H1 (cell line): ENCODE measurements at regions not wholly inside any gene's neighbourhood (a gene's known extent, or its start where the extent isn't known, plus 50 kb on each side); places are given as distances from the start of the nearest gene placed in this dataset.

ENCODE experiments used
- CTCF ChIA-PET: fragments of 300-600 bp; sonication (Branson Sonifier 250); formaldehyde crosslinking; loops from one replicate; lab custom pipeline; 2021; ENCODE audit not compliant: partially characterized antibody; lab: Charles Lee
- POLR2A ChIA-PET: fragments of 300-600 bp; sonication (Branson Sonifier 250); formaldehyde crosslinking; loops from one replicate; lab custom pipeline; 2021; ENCODE audit warnings: inconsistent platforms; ENCODE audit not compliant: partially characterized antibody; lab: Charles Lee
- DNase-seq, 2 experiments: peaks; one replicate each; pipeline versions ENCODE4 v3.0.0 to v3.0.0-alpha.2; 2010 to 2022; ENCODE audit warnings: low spot score in 2 of 2, low read depth in 1 of 2, mixed read lengths in 1 of 2
- FAIRE-seq: peaks from 2 replicates; lab custom pipeline; 2011; peaks lifted over from hg19 to GRCh38; lab: Jason Lieb, UNC
- H2AFZ ChIP-seq: 2 replicates; pipeline ENCODE4 v1.8.1; 2012; ENCODE audit warnings: low read length, inconsistent platforms
- H2AK5ac ChIP-seq: 2 replicates; pipeline ENCODE4 v1.6.1; 2013; ENCODE audit warnings: low read depth, low read length
- H2BK120ac ChIP-seq: replicated peaks from 2 replicates; pipeline ENCODE3; 2013; ENCODE audit warnings: low read depth, low read length, inconsistent platforms
- H2BK12ac ChIP-seq: 2 replicates; pipeline ENCODE4 v1.6.1; 2013; ENCODE audit warnings: low read depth, low read length
- H2BK15ac ChIP-seq: 2 replicates; pipeline ENCODE4 v1.6.1; 2013; ENCODE audit warnings: low read length
- H2BK20ac ChIP-seq: 2 replicates; pipeline ENCODE4 v1.6.1; 2013; ENCODE audit warnings: low read length
- H2BK5ac ChIP-seq: 2 replicates; pipeline ENCODE4 v1.6.1; 2013; ENCODE audit warnings: low read depth, low read length
- H3K14ac ChIP-seq: 2 replicates; pipeline ENCODE4 v1.6.1; 2013; ENCODE audit warnings: inconsistent platforms; ENCODE audit not compliant: insufficient read length
- H3K18ac ChIP-seq: 2 replicates; pipeline ENCODE4 v1.6.1; 2013; ENCODE audit warnings: low read length; ENCODE audit errors: extremely low read depth
- H3K23ac ChIP-seq: 2 replicates; pipeline ENCODE4 v1.6.1; 2013; ENCODE audit warnings: inconsistent platforms; ENCODE audit not compliant: insufficient read length
- H3K23me2 ChIP-seq: 2 replicates; pipeline ENCODE4 v1.6.1; 2013; ENCODE audit warnings: low read depth, low read length
- H3K27ac ChIP-seq: 2 replicates; pipeline ENCODE4 v1.6.1; 2011; ENCODE audit warnings: low read depth, low read length, inconsistent platforms
- H3K27me3 ChIP-seq, 4 experiments: replicated peaks in 1 of 4; 1 replicate in 1 of 4; 2 replicates in 3 of 4; pipeline versions ENCODE4 v1.6.1 to v1.8.1; 2011 to 2013; ENCODE audit warnings: low read length in 3 of 4, mild to moderate bottlenecking in 3 of 4, inconsistent platforms in 2 of 4, mixed read lengths in 2 of 4, moderate library complexity in 1 of 4; ENCODE audit not compliant: control insufficient read depth in 3 of 4, insufficient read depth in 3 of 4; ENCODE audit errors: extremely low read depth in 1 of 4
- H3K36me3 ChIP-seq, 4 experiments: 2 replicates each; pipeline versions ENCODE4 v1.6.1 to v1.8.1; 2011 to 2013; ENCODE audit warnings: mild to moderate bottlenecking in 4 of 4, low read length in 3 of 4, moderate library complexity in 2 of 4, control low read depth in 1 of 4, inconsistent platforms in 1 of 4; ENCODE audit not compliant: insufficient read depth in 4 of 4, control insufficient read depth in 2 of 4
- H3K4ac ChIP-seq: replicated peaks from 2 replicates; pipeline ENCODE3; 2013; ENCODE audit warnings: low read length, low read depth, mixed read lengths, inconsistent platforms; ENCODE audit not compliant: insufficient read length
- H3K4me1 ChIP-seq, 4 experiments: replicated peaks in 1 of 4; 1 replicate in 1 of 4; 2 replicates in 3 of 4; pipeline versions ENCODE4 v1.6.1 to v1.8.1; 2011 to 2013; ENCODE audit warnings: low read length in 3 of 4, inconsistent platforms in 2 of 4, mixed read lengths in 1 of 4; ENCODE audit not compliant: insufficient read depth in 4 of 4, control insufficient read depth in 3 of 4
- H3K4me2 ChIP-seq, 2 experiments: 2 replicates each; pipeline versions ENCODE4 v1.6.1 to v1.8.1; 2011 to 2013; ENCODE audit warnings: low read depth in 2 of 2, low read length in 2 of 2, control low read depth in 1 of 2, inconsistent platforms in 1 of 2, mild to moderate bottlenecking in 1 of 2; ENCODE audit not compliant: insufficient read depth in 1 of 2
- H3K4me3 ChIP-seq, 4 experiments: fragments of 200-600, 300-600 bp in 1 of 4; sonication (generic), shearing (Covaris generic), sonication (Bioruptor Twin) in 1 of 4; 2 replicates each; pipeline versions ENCODE4 v1.5.1 to v1.8.1; 2011 to 2016; ENCODE audit warnings: low read length in 4 of 4, low read depth in 3 of 4, control low read depth in 2 of 4, inconsistent platforms in 2 of 4, mild to moderate bottlenecking in 2 of 4, mixed read lengths in 1 of 4, moderate library complexity in 1 of 4; ENCODE audit not compliant: insufficient read depth in 2 of 4; ENCODE audit errors: extremely low read depth in 1 of 4
- H3K56ac ChIP-seq: replicated peaks from 2 replicates; pipeline ENCODE3; 2013; ENCODE audit warnings: low read depth, mild to moderate bottlenecking, mixed read lengths, low read length, inconsistent platforms; ENCODE audit not compliant: insufficient read length
- H3K79me1 ChIP-seq: 2 replicates; pipeline ENCODE4 v1.6.1; 2013; ENCODE audit warnings: low read depth, low read length, control low read depth
- H3K79me2 ChIP-seq, 2 experiments: 2 replicates each; pipeline versions ENCODE4 v1.6.1 to v1.8.1; 2012 to 2013; ENCODE audit warnings: low read length in 2 of 2, mild to moderate bottlenecking in 2 of 2, inconsistent platforms in 1 of 2; ENCODE audit not compliant: insufficient read depth in 2 of 2, control insufficient read depth in 1 of 2
- H3K9ac ChIP-seq, 4 experiments: replicated peaks in 1 of 4; 1 replicate in 1 of 4; 2 replicates in 3 of 4; pipeline versions ENCODE4 v1.6.1 to v1.8.1; 2011 to 2013; ENCODE audit warnings: low read depth in 3 of 4, low read length in 3 of 4, control low read depth in 2 of 4, mild to moderate bottlenecking in 2 of 4, moderate library complexity in 2 of 4, inconsistent platforms in 1 of 4; ENCODE audit errors: extremely low read depth in 1 of 4
- H3K9me3 ChIP-seq, 2 experiments: 2 replicates each; pipeline versions ENCODE4 v1.6.1 to v1.8.1; 2012 to 2013; ENCODE audit warnings: mild to moderate bottlenecking in 2 of 2, moderate library complexity in 2 of 2, control low read depth in 1 of 2, inconsistent platforms in 1 of 2, low read depth in 1 of 2, low read length in 1 of 2, mixed read lengths in 1 of 2; ENCODE audit not compliant: insufficient read depth in 2 of 2
- H4K20me1 ChIP-seq, 2 experiments: replicated peaks in 1 of 2; 2 replicates each; pipeline versions ENCODE3 to v1.8.1; 2011 to 2013; ENCODE audit warnings: inconsistent platforms in 2 of 2, low read length in 2 of 2, mild to moderate bottlenecking in 1 of 2; ENCODE audit not compliant: insufficient read depth in 2 of 2, control insufficient read depth in 1 of 2
- H4K5ac ChIP-seq: 2 replicates; pipeline ENCODE4 v1.6.1; 2013; ENCODE audit warnings: low read length, low read depth, mixed read lengths, inconsistent platforms; ENCODE audit not compliant: insufficient read length
- H4K8ac ChIP-seq: 2 replicates; pipeline ENCODE4 v1.8.0; 2013; ENCODE audit warnings: mild to moderate bottlenecking, moderate library complexity, low read length, inconsistent platforms; ENCODE audit not compliant: insufficient read depth; ENCODE audit errors: extremely low read depth
- H4K91ac ChIP-seq: replicated peaks from 2 replicates; pipeline ENCODE3; 2013; ENCODE audit warnings: low read length, mixed read lengths, inconsistent platforms; ENCODE audit not compliant: insufficient read length
- KDM1A ChIP-seq: fragments of 200-600, 300-600 bp; sonication (generic); IDR thresholded peaks from 2 replicates; pipeline ENCODE4 v1.7.1; 2016; ENCODE audit warnings: mild to moderate bottlenecking, low read length, borderline replicate concordance
- WGBS, 2 experiments: shearing (Covaris generic) in 1 of 2; methylation state at CpG; one replicate each; pipeline versions ENCODE4 v1.1.6 to v1.1.7; 2013 to 2015; ENCODE audit warnings: low lambda C conversion rate in 2 of 2, mixed read lengths in 2 of 2, inconsistent platforms in 1 of 2, low coverage in 1 of 2, missing lambda C conversion rate in 1 of 2; ENCODE audit not compliant: insufficient replicate concordance in 2 of 2, insufficient coverage in 1 of 2, insufficient read length in 1 of 2; ENCODE audit errors: extremely low coverage in 1 of 2, missing lambda C conversion rate in 1 of 2; 5-methylcytosine and 5-hydroxymethylcytosine counted together

DNA sequence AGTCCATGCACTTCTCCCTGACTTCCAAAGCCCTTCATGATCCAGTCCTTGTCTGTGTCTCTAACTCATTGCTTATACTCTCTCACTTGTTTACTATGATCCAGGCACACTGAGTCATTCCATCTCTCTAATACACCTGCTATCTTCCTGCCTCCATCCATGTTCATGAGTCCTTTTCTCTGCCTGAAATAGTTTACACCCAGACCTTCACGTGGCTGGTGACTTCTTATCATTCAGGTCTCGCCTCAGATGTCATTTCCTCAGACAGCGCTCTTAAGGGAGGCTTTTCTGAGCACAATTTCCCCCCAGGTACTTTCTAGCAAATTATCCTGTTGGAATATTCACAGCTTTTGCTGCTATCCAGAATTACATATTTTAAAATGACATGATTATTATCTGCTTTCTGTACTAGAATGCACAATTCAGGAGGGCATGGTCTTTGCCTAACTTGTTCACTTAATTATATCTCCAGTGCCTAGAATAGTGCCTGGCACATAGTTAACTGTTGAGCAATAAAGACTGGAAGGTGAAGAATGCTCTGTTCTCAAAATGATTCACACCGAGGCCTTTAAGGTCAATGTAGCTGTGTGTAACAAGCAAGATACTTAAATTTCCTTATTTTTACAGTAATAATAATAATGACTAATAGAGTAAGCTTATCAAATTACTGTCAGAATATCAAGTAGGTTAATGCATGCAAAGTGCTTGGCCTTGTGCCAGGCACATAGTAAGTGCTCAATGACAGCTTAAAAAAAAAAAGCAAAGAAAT lies 183.7 kb upstream of the SPRY2 start:
- no peak overlapping the region for H3K14ac ChIP-seq
- H4K8ac ChIP-seq = no peak overlapping the region
- H3K4me1 ChIP-seq = no peaks in the 10 kb centered on the region
- no peak overlapping the region for H3K18ac ChIP-seq
- H2BK5ac ChIP-seq = no peak overlapping the region
- no peak for TF ChIP-seq KDM1A
- TF ChIP-seq, all 59 proteins: peak for 0
- DNase-seq (no peak), FAIRE-seq (no peak)
- Histone ChIP-seq H3K9me3 (no peaks in the 10 kb centered on the region), H2BK120ac (no peak overlapping the region), H3K79me2 (no peaks in the 10 kb centered on the region), H3K27me3 (no peaks in the 10 kb centered on the region), H2BK12ac (no peak overlapping the region), H3K23ac (no peak overlapping the region), H3K4me2 (no peak overlapping the region), H2AK5ac (no peak overlapping the region), H3K27ac (no peak overlapping the region), H3K36me3 (no peaks in the 10 kb centered on the region), H3K4ac (no peak overlapping the region), H4K20me1 (no peaks in the 10 kb centered on the region), H2BK15ac (no peak overlapping the region), H2BK20ac (no peak overlapping the region), H3K23me2 (0 out of 2 replicates have a peak, but pooled peaks cover 1% of the 10 kb centered on the region), H3K56ac (no peak overlapping the region), H3K4me3 (no peak overlapping the region), H3K79me1 (no peaks in the 10 kb centered on the region), H2AFZ (no peak overlapping the region), H3K9ac (no peak overlapping the region), H4K5ac (no peak overlapping the region), H4K91ac (no peak overlapping the region)
- ChIA-PET POLR2A (interaction anchor here (0.7 kb wide), 1 partner anchor 247 kb away, joined by 3 read pairs; no protein-coding TSS in a partner anchor), CTCF (no interaction called here)
- WGBS, 2 experiments = 91% methylated on average over 4 of the region's 4 CpGs; no CpG with 5 or more reads in 1 of the 2 experiments
